Neuron (in vitro differentiated cells): ENCODE measurements at regions not wholly inside any gene's neighbourhood (a gene's known extent, or its start where the extent isn't known, plus 50 kb on each side); places are given as distances from the start of the nearest gene placed in this dataset.

ENCODE experiments used
- H2AFZ ChIP-seq: one replicate; pipeline ENCODE4 v1.6.1; 2013; ENCODE audit warnings: low read depth, mild to moderate bottlenecking, inconsistent platforms, low read length, moderate library complexity
- H3K27me3 ChIP-seq: one replicate; pipeline ENCODE4 v1.6.1; 2013; ENCODE audit warnings: low read length; ENCODE audit not compliant: insufficient read depth
- H3K36me3 ChIP-seq: one replicate; pipeline ENCODE4 v1.6.1; 2013; ENCODE audit warnings: low read length; ENCODE audit not compliant: insufficient read depth
- H3K4me1 ChIP-seq: one replicate; pipeline ENCODE4 v1.6.1; 2013; ENCODE audit warnings: low read length; ENCODE audit not compliant: insufficient read depth
- H3K4me3 ChIP-seq: 2 replicates; pipeline ENCODE4 v1.5.1; 2013; ENCODE audit warnings: mild to moderate bottlenecking, low read length, moderate library complexity
- H3K9me3 ChIP-seq: one replicate; pipeline ENCODE4 v1.6.1; 2013; ENCODE audit warnings: low read length

- H2AFZ ChIP-seq, result no peak overlapping the region
- H3K4me3 ChIP-seq, result no peak overlapping the region
- no peaks in the 10 kb centered on the region for H3K4me1 ChIP-seq
- H3K36me3 ChIP-seq, result no peaks in the 10 kb centered on the region
- H3K9me3 ChIP-seq, result no peaks in the 10 kb centered on the region
- no peaks in the 10 kb centered on the region for H3K27me3 ChIP-seq
Observed at GRCh38 chr5:68445257-68446069, 229.9 kb downstream of the PIK3R1 start.

GRCh38 chr5:68446070-68446357 lies 230.5 kb downstream of the PIK3R1 start:
- Histone ChIP-seq H3K4me3 (no peak overlapping the region), H3K36me3 (no peaks in the 10 kb centered on the region), H2AFZ (no peak overlapping the region), H3K9me3 (no peaks in the 10 kb centered on the region), H3K4me1 (no peaks in the 10 kb centered on the region), H3K27me3 (no peaks in the 10 kb centered on the region)

GRCh38 chr5:68446487-68446894 lies 230.9 kb downstream of the PIK3R1 start:
- Histone ChIP-seq H3K27me3 (no peaks in the 10 kb centered on the region), H3K4me3 (no peak overlapping the region), H3K9me3 (no peaks in the 10 kb centered on the region), H3K36me3 (no peaks in the 10 kb centered on the region), H2AFZ (no peak overlapping the region), H3K4me1 (no peaks in the 10 kb centered on the region)

GRCh38 chr5:68447136-68447929 lies 231.8 kb downstream of the PIK3R1 start:
- H3K4me3 ChIP-seq, result no peak overlapping the region
- no peaks in the 10 kb centered on the region for H3K27me3 ChIP-seq
- no peaks in the 10 kb centered on the region for H3K4me1 ChIP-seq
- no peak overlapping the region for H2AFZ ChIP-seq
- H3K9me3 ChIP-seq, result no peaks in the 10 kb centered on the region
- H3K36me3 ChIP-seq, result no peaks in the 10 kb centered on the region

GRCh38 chr5:68449380-68449779 lies 233.8 kb downstream of the PIK3R1 start:
- Histone ChIP-seq H3K4me1 (no peaks in the 10 kb centered on the region), H2AFZ (no peak overlapping the region), H3K36me3 (no peaks in the 10 kb centered on the region), H3K9me3 (no peaks in the 10 kb centered on the region), H3K4me3 (no peak overlapping the region), H3K27me3 (no peaks in the 10 kb centered on the region)

GRCh38 chr5:68450245-68450852 lies 234.8 kb downstream of the PIK3R1 start:
- Histone ChIP-seq H3K4me1 (no peaks in the 10 kb centered on the region), H2AFZ (no peak overlapping the region), H3K9me3 (no peaks in the 10 kb centered on the region), H3K4me3 (no peak overlapping the region), H3K27me3 (no peaks in the 10 kb centered on the region), H3K36me3 (no peaks in the 10 kb centered on the region)

- Histone ChIP-seq H2AFZ (no peak overlapping the region), H3K4me3 (no peak overlapping the region), H3K36me3 (no peaks in the 10 kb centered on the region), H3K27me3 (no peaks in the 10 kb centered on the region), H3K9me3 (no peaks in the 10 kb centered on the region), H3K4me1 (no peaks in the 10 kb centered on the region)
Observed at GRCh38 chr5:68452286-68452685, 236.7 kb downstream of the PIK3R1 start.

GRCh38 chr5:68454172-68454571 lies 238.6 kb downstream of the PIK3R1 start:
- Histone ChIP-seq H2AFZ (no peak overlapping the region), H3K27me3 (no peaks in the 10 kb centered on the region), H3K4me1 (no peaks in the 10 kb centered on the region), H3K36me3 (no peaks in the 10 kb centered on the region), H3K4me3 (no peak overlapping the region), H3K9me3 (no peaks in the 10 kb centered on the region)

GRCh38 chr5:68454766-68455165 lies 239.2 kb downstream of the PIK3R1 start:
- H3K9me3 ChIP-seq, result no peaks in the 10 kb centered on the region
- H3K27me3 ChIP-seq, result no peaks in the 10 kb centered on the region
- no peaks in the 10 kb centered on the region for H3K4me1 ChIP-seq
- H3K4me3 ChIP-seq, result no peak overlapping the region
- H2AFZ ChIP-seq, result no peak overlapping the region
- no peaks in the 10 kb centered on the region for H3K36me3 ChIP-seq

- Histone ChIP-seq H3K36me3 (no peaks in the 10 kb centered on the region), H2AFZ (no peak overlapping the region), H3K4me1 (no peaks in the 10 kb centered on the region), H3K9me3 (no peaks in the 10 kb centered on the region), H3K4me3 (no peak overlapping the region), H3K27me3 (no peaks in the 10 kb centered on the region)
Observed at GRCh38 chr5:68455216-68455615, 239.7 kb downstream of the PIK3R1 start.

- H3K27me3 ChIP-seq, result no peaks in the 10 kb centered on the region
- H3K4me1 ChIP-seq, result no peaks in the 10 kb centered on the region
- H3K4me3 ChIP-seq, result no peak overlapping the region
- H3K9me3 ChIP-seq, result no peaks in the 10 kb centered on the region
- H2AFZ ChIP-seq, result no peak overlapping the region
- H3K36me3 ChIP-seq, result no peaks in the 10 kb centered on the region
Observed at GRCh38 chr5:68456756-68457217, 241.2 kb downstream of the PIK3R1 start.

- Histone ChIP-seq H3K36me3 (no peaks in the 10 kb centered on the region), H3K4me1 (no peaks in the 10 kb centered on the region), H3K9me3 (no peaks in the 10 kb centered on the region), H3K27me3 (no peaks in the 10 kb centered on the region), H3K4me3 (no peak overlapping the region), H2AFZ (no peak overlapping the region)
Observed at GRCh38 chr5:68457285-68457684, 241.7 kb downstream of the PIK3R1 start.

- H2AFZ ChIP-seq, result no peak overlapping the region
- no peaks in the 10 kb centered on the region for H3K9me3 ChIP-seq
- H3K27me3 ChIP-seq, result no peaks in the 10 kb centered on the region
- H3K4me3 ChIP-seq, result no peak overlapping the region
- H3K36me3 ChIP-seq, result no peaks in the 10 kb centered on the region
- H3K4me1 ChIP-seq, result no peaks in the 10 kb centered on the region
Observed at GRCh38 chr5:68458416-68459021, 243.0 kb downstream of the PIK3R1 start.
